Right kidney (tissue), 1 donor: ENCODE measurements at regions not wholly inside any gene's neighbourhood (a gene's known extent, or its start where the extent isn't known, plus 50 kb on each side); places are given as distances from the start of the nearest gene placed in this dataset.
"Not testable (repeated sequence)": the region's sequence is repeated elsewhere in the genome, so short reads cannot be mapped to it uniquely, and the experiment has no call there.

Experiments
- DNase-seq: peaks from one replicate; pipeline ENCODE4 v3.0.0-alpha.2; 2016

GRCh38 chr5:53275666-53276065, 166.1 kb upstream of the MOCS2 start:
- DNase-seq = no peak

DNA sequence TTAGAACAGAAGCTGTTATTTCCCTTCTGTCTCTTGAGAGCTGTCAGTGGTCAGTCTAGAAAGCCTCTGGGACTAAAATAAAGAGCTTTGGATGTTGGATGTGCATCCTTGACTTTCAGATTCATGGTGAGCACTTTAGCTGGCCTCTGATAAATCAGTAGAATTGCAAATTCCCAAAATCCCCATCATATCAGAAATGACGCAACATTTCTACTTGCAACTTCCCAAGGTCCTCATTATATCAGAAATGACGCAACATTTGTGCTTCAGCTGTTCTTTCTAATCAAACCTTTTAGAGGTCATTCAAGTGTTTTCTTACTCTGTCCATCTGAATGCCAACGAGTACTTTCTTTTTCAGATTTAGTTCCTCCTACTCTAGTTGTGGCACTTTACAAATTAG, 167.3 kb upstream of the MOCS2 start:
- no peak for DNase-seq

DNA sequence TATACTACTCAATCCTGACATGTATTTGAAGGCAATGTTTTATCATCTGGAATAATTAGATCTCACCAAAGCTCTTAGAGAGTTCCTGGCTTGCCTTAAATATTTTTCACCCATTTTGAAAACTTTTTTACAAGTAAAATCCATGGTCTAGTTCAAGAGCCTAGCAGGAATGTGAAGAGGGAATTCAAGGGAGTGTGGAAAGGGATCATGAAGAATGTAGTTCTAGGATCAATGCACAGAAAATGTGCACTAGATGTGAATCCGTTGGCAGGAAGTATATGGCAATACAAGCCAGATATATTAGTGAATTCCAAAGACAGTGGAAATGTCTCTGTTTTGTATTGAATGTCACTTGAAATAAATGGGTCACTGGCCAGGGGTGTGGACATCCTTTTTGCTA, 167.9 kb upstream of the MOCS2 start:
- DNase-seq = no peak

DNA sequence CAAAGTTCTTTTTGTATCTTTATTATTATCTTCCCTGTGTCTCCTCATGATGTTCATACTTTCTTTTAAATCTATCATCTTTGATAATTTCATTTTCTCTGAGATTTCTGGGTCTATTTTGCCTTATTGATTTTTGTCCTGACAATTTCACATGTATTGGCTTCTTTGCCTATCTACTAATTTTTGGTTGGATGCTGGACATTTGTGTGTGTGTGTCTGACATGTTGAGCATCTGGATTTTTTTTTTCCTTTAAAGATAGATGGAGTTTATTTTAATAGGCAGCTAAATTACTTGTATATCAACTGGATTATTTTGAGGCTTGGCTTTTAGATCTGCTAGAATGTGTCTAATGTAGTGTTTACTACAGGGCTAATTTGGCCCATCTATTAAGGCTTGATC, 178.0 kb upstream of the MOCS2 start:
- no peak for DNase-seq

DNA sequence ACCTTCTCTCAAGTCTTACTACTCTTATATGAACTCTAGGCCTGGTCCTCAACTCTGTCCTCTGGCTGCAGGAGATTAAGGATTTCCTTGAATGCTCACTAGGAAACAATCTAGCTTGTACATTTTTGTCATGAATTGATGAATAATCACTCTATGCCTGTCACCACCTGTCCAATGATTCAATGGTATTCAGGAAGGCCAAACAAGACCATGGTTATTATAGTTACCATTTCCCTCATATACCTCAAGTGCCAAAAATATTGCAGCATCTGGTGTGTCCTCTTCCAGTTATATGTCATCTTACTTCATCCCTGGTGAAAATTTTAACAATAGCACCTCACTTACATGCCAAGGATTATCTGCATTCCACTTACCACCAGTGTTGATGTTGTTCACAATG, 179.0 kb upstream of the MOCS2 start:
- no peak for DNase-seq

- no peak for DNase-seq
Measured at GRCh38 chr5:53291047-53291446, 181.5 kb upstream of the MOCS2 start.

- DNase-seq = no peak
Measured at GRCh38 chr5:53291528-53291927, 182.0 kb upstream of the MOCS2 start.

GRCh38 chr5:53298841-53299240, 181.6 kb upstream of the FST start:
- DNase-seq = no peak

- DNase-seq = no peak
Measured at GRCh38 chr5:53302529-53302928, 177.9 kb upstream of the FST start.

DNA sequence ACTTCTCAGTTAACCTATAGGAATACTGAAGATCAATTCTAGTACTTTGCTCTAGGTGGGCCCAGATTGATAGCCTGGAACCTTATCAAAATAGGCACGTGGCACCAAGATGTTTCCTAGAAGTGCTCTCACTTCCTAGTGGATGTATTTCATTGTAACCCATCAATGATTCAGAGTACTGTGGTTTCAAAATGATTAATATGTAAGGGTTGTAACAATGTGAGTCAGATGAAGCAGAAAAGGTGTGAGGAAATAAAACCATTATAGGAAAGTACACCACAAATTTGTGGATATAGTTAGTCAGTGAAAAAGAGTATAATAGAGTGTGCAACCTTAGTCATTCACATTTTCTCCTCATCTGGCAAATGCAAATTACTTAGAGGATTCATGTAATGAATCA, 177.3 kb upstream of the FST start:
- no peak for DNase-seq

DNA sequence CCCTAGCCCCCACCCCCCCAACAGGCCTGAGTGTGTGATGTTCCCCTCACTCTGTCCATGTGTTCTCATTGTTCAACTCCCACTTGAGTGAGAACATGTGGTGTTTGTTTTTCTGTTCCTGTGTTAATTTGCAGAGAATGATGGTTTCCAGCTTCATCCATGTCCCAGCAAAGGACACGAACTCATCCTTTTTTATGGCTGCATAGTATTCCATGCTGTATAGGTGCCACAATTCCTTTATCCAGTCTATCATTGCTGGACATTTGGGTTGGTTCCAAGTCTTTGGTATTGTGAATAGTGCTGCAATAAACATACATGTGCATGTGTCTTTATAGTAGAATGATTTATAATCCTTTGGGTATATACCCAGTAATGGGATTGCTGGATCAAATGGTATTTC, 175.1 kb upstream of the FST start:
- DNase-seq = not testable (repeated sequence)

DNA sequence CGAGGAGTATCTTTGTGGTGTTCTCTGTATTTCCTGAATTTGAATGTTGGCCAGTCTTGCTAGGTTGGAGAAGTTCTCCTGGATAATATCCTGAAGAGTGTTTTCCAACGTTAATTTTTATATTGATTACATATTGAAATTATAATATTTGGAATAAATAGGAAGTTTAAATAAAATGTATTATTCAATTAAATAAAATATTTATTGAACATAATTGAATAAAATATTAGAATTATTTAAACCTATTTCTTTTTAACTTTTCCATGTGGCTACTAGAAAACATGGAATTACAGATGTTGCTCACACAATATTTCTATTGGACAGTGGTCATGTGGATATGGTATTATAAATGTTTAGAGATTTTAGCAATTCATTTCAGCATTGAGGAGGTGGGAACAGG, 170.8 kb upstream of the FST start:
- no peak for DNase-seq

DNA sequence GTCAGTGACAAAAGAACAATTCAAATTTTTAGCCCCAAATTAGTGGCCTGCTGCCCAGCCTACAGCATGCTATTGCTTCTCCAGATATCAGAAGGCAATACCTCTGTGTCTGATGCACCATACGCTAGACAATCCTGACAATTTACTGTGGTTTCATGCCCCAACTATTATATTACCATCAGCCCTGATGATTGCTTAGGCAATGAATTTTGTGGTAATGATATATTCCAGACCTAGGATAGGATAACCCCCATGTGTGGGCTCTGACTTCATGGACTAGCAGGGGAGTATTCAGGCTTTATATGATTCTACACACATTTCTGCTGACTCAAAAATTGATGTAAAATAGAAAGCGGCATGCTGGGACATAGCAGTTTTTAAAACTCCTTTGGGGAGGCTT, 168.7 kb upstream of the FST start:
- no peak for DNase-seq

GRCh38 chr5:53313145-53313544, 167.3 kb upstream of the FST start:
- no peak for DNase-seq

DNA sequence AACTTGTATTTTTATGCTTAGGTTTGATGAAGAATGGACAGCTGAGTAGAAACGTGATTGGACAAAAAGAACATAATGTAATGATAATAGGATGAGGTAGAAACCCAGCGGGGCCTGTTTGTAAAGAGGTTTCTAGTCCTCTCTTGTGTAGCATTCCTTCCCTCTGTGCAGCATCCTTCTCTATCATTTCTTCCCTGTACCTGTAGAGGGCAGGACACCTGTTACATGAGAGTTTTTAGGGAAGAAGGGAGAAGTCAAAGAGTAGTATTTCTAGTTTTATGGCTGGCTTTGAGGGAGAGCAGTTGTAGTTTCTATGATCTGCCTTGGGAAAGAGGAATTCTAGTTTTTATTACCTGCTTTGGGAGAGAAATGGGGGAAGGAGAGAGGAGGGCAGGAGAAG, 162.1 kb upstream of the FST start:
- no peak for DNase-seq

DNA sequence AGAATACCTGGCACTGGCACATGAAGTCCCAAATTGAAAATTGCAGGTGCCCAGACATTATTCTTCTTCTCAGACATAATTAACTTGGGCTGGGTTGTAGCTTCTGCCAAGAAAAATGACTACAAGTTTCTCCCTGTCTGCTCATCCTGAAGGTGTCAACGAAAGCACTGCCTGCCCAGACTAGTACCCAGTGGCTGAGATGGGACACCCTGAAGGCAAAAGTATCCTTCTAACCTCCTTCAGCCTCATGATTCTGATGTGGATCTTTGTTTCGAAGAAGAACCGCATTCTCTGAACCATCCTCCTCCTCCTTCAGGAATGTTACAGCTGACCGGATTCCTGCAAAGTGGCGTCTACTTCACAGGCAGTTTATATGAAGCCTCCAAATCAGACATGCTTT, 161.1 kb upstream of the FST start:
- DNase-seq = no peak

- DNase-seq = no peak
Measured at GRCh38 chr5:53321073-53321472, 159.4 kb upstream of the FST start.

- DNase-seq = no peak
Measured at GRCh38 chr5:53321721-53322120, 158.7 kb upstream of the FST start.

GRCh38 chr5:53322257-53322656, 158.2 kb upstream of the FST start:
- DNase-seq = no peak

DNA sequence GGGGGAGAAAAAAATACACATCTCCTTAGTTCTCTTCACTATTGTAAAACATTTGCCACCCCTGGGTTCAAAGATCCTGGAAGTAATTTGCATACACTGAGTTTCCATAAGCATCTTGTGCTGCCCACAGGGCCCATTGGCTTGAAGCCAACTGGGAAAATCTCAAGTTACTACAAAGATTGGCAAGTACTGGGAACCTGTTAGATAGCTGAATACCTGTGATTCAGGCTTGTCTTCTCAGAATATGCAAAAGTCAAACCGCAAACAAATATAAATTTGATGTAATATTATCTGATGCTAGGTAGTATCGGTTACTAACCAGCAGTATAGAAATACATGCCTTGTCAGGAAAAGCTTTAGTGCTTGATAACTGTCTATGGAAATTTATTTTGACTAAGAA, 156.9 kb upstream of the FST start:
- no peak for DNase-seq

- no peak for DNase-seq
Measured at GRCh38 chr5:53323943-53324642, 156.3 kb upstream of the FST start.

GRCh38 chr5:53326424-53327153, 153.8 kb upstream of the FST start:
- no peak for DNase-seq

DNA sequence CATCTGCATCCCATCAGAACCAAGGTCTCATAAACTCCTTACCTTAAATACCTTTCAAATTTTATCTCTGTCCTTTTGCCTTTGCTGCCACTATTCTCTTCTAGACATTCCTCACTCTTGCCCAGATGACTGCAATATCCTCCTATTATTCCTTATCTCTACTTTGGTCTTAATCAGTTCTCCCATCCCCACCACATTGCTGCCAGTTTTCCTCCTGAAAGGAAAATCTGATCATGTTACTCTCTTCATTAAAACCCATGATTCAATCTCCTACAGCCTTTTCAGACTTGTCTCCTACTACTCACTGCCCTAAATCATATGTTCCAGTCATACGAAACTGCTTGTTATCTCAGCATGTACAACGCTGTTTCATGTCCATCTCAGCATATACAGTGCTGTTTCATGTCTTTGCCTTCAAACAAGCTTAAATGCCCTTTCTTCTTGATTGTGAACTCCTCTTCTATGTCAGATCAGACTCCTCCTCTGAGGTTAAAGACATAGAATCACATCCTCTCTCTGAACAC, 152.6 kb upstream of the FST start:
- DNase-seq = no peak

DNA sequence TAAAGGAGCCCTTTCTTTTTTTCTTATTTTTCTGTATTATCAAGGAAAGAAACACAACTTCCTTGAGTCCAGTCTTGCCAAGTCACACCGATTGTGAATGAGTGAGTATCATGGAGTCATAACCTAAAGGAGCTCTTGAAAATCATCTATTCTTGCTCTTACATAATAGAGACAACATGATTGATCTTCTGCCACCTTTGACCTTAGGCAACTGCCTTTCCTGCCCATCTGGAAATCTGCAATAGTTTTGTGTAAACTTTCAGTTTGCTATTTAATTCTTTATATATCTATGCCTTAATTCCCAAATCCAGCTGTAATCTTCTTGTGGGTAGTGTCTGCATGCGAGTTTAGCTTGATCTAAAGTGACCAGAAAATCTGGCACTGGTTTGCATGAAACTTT, 149.9 kb upstream of the FST start:
- DNase-seq = no peak
